Right lobe of liver (tissue), 6 donors: ENCODE measurements at regions not wholly inside any gene's neighbourhood (a gene's known extent, or its start where the extent isn't known, plus 50 kb on each side); places are given as distances from the start of the nearest gene placed in this dataset.

Experiments
- ATAC-seq, 4 donors: fragments of 200-7000 bp; cut with Tn5 transposase; one replicate each; pipeline ENCODE4 v1.9.1; 2020; ENCODE audit warnings: mild to moderate bottlenecking in 4 of 4, moderate library complexity in 4 of 4
- DNase-seq, 3 donors: peaks; one replicate each; pipeline ENCODE4 v3.0.0-alpha.2; 2020
- H3K27ac ChIP-seq, 3 donors: fragments of 200-600 bp; one replicate each; pipeline ENCODE4 v1.8.0; 2022
- H3K27me3 ChIP-seq, 2 donors: fragments of 200-600 bp; one replicate each; pipeline ENCODE4 v1.8.0; 2022
- H3K36me3 ChIP-seq, 4 donors: fragments of 200-600 bp; sonication (generic) in 1 of 4; one replicate each; pipeline versions ENCODE4 v1.5.1 to v1.8.0; 2017 to 2022; ENCODE audit warnings: control low read depth in 1 of 4
- H3K4me1 ChIP-seq, 4 donors: fragments of 200-600 bp; sonication (generic) in 1 of 4; one replicate each; pipeline versions ENCODE4 v1.5.1 to v1.8.0; 2017 to 2022; ENCODE audit warnings: control low read depth in 1 of 4
- H3K4me3 ChIP-seq, 3 donors: fragments of 200-600 bp; one replicate each; pipeline ENCODE4 v1.8.0; 2022
- H3K9me3 ChIP-seq, 4 donors: fragments of 200-600 bp; sonication (generic) in 1 of 4; one replicate each; pipeline versions ENCODE4 v1.5.1 to v1.8.0; 2017 to 2022; ENCODE audit warnings: control low read depth in 1 of 4
- POLR2A ChIP-seq: fragments of 450-650 bp; IDR thresholded peaks from one replicate; pipeline ENCODE4 v1.6.1; 2017; ENCODE audit warnings: antibody characterized with exemption, mild to moderate bottlenecking
- WGBS: methylation state at CpG from one replicate; pipeline ENCODE4 v1.1.6; 2018; ENCODE audit warnings: low coverage, low lambda C conversion rate; ENCODE audit not compliant: insufficient coverage; ENCODE audit errors: missing lambda C conversion rate; 5-methylcytosine and 5-hydroxymethylcytosine counted together
- intact Hi-C, 2 donors: fragments of 100-400 bp; cut with DNase I; formaldehyde crosslinking; loops; one replicate each; pipeline versions ENCODE4 v1.11.2 to v1.14.1; 2022
- TF ChIP-seq, protein P1 (sequence below), 4 donors: fragments of 200-600 bp in 3 of 4; fragments of 450-650 bp in 1 of 4; IDR thresholded peaks; one replicate each; pipeline versions ENCODE4 v1.5.1 to v1.8.0; 2016 to 2022; ENCODE audit warnings: antibody characterized with exemption in 4 of 4, mild to moderate bottlenecking in 2 of 4
- donor health status: DM: no; HTN: yes; CAD: no.
- donor health status: DM: no; HTN: no; CAD: no.
- donor health status: DM: no; HTN: no; CAD: no.
- donor health status: DM: no; HTN: yes; CAD: no.
- donor health status: DM: no; HTN: yes; CAD: no.

DNA sequence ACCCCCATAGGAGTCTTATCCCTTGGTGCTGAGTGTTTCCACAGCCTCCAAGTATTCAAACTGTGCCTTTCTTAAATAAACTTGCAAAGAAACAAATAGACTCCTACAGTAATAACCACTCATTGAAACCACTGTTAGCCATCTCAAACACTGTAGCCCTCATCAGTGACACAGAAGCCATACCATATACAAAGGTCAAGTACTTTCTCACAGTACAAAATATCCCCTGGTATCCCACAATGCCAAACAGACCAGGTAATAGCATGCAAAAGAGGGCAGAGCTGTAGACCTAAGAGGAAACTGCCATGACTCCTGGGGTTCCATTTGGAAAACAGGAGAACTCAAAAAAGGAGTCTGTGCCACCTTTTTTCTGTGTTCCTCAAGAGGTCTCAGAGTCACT lies 173.8 kb upstream of the PPP1R2C start:
- no peaks in the 10 kb centered on the region for H3K4me1 ChIP-seq
- TF ChIP-seq, protein P1, sequence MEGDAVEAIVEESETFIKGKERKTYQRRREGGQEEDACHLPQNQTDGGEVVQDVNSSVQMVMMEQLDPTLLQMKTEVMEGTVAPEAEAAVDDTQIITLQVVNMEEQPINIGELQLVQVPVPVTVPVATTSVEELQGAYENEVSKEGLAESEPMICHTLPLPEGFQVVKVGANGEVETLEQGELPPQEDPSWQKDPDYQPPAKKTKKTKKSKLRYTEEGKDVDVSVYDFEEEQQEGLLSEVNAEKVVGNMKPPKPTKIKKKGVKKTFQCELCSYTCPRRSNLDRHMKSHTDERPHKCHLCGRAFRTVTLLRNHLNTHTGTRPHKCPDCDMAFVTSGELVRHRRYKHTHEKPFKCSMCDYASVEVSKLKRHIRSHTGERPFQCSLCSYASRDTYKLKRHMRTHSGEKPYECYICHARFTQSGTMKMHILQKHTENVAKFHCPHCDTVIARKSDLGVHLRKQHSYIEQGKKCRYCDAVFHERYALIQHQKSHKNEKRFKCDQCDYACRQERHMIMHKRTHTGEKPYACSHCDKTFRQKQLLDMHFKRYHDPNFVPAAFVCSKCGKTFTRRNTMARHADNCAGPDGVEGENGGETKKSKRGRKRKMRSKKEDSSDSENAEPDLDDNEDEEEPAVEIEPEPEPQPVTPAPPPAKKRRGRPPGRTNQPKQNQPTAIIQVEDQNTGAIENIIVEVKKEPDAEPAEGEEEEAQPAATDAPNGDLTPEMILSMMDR (IDR thresholded peaks at IDR 0.05): no peak
- TF ChIP-seq POLR2A: no peak
- no peak for DNase-seq
- no peak for ATAC-seq
- no peak overlapping the region for H3K4me3 ChIP-seq
- no peaks in the 10 kb centered on the region for H3K36me3 ChIP-seq
- no peak overlapping the region for H3K27ac ChIP-seq
- H3K27me3 ChIP-seq: no peaks in the 10 kb centered on the region
- no peaks in the 10 kb centered on the region for H3K9me3 ChIP-seq
- intact Hi-C loops: no loop called here

GRCh38 chrX:42952621-42953020 lies 174.7 kb upstream of the PPP1R2C start:
- Histone ChIP-seq H3K36me3 (no peaks in the 10 kb centered on the region), H3K27me3 (no peaks in the 10 kb centered on the region), H3K27ac (no peak overlapping the region), H3K4me3 (no peak overlapping the region), H3K4me1 (no peaks in the 10 kb centered on the region), H3K9me3 (no peaks in the 10 kb centered on the region)
- intact Hi-C loops: no loop called here
- DNase-seq (no peak), ATAC-seq (no peak)
- TF ChIP-seq POLR2A: no peak
- TF ChIP-seq, protein P1 (IDR thresholded peaks at IDR 0.05): no peak

- TF ChIP-seq, protein P1 (IDR thresholded peaks at IDR 0.05): no peak
- no peak for TF ChIP-seq POLR2A
- Histone ChIP-seq H3K4me1 (no peaks in the 10 kb centered on the region), H3K27ac (no peak overlapping the region), H3K27me3 (peaks cover 0 to 8% of the 10 kb centered on the region in 2 donors), H3K36me3 (no peaks in the 10 kb centered on the region), H3K9me3 (no peaks in the 10 kb centered on the region), H3K4me3 (no peak overlapping the region)
- 67% methylated on average over 3 of the region's 3 CpGs for WGBS
- no peak for DNase-seq
- no peak for ATAC-seq
- intact Hi-C loops: no loop called here
Observed at GRCh38 chrX:42954880-42955279, 176.9 kb upstream of the PPP1R2C start.

DNA sequence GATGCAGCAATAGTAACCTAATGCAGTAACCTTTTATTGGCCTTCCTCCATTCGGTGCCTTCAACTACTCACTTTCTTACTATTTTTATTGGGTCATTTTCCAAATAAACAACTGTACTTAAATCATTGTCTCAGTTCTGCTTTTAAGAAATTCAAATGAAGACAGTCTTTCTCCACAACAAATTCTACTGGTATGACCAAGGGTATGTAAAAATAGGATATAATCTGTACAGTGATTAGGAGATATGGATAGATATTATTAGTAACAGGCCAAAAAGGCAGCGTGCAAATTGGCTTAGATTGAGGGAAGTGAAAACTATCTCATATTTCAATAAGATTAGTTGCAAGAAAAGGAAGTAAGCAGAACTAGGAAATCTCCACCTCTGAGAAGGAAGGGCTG lies 177.4 kb upstream of the PPP1R2C start:
- WGBS: 71% methylated on average over 2 of the region's 2 CpGs
- TF ChIP-seq, protein P1 (IDR thresholded peaks at IDR 0.05): no peak
- no peak for TF ChIP-seq POLR2A

DNA sequence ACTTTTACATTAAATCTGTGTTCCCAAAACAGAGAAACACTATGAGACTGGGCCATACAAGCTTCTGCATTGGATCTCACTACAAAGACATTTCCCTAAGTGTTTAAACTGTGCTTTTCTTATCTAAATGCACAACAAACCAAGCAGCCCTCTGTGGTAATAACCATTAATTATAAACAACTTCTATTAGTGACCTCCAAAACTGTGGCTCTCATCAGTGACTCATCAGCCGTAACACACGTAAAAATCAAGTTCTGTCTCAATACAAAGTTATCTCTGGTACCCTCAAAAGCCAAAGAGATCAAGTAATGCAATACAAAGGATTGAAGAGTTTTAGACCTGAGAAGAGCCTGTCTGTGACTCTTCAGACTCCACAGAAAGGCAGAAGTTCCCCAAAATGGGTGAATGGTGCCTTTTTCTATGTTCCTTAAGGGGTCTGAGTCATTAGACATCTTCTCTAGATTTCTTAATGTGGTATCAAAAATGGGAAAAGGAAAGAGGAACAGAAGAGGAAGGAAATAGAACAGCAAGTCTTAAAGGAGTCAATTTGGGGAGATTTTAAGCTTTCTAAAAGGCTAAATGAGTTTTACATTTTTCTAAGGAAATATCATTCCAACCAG lies 189.8 kb upstream of the PPP1R2C start:
- Histone ChIP-seq H3K27ac (no peak overlapping the region), H3K36me3 (no peaks in the 10 kb centered on the region), H3K4me1 (no peaks in the 10 kb centered on the region), H3K27me3 (no peaks in the 10 kb centered on the region), H3K9me3 (no peaks in the 10 kb centered on the region), H3K4me3 (no peak overlapping the region)
- 52% methylated on average over 2 of the region's 2 CpGs for WGBS
- intact Hi-C loops: no loop called here
- DNase-seq (no peak), ATAC-seq (no peak)
- TF ChIP-seq POLR2A: no peak
- TF ChIP-seq, protein P1 (IDR thresholded peaks at IDR 0.05): no peak

More for the DNA sequence above, 177.4 kb upstream of the PPP1R2C start:
- ATAC-seq (no peak), DNase-seq (no peak)
- intact Hi-C loops: no loop called here
- Histone ChIP-seq H3K4me3 (no peak overlapping the region), H3K4me1 (no peaks in the 10 kb centered on the region), H3K36me3 (no peaks in the 10 kb centered on the region), H3K27me3 (peaks cover 0 to 8% of the 10 kb centered on the region in 2 donors), H3K9me3 (no peaks in the 10 kb centered on the region), H3K27ac (no peak overlapping the region)
